ENCODE measurements at regions not wholly inside any gene's neighbourhood (a gene's known extent, or its start where the extent isn't known, plus 50 kb on each side); places are given as distances from the start of the nearest gene placed in this dataset.

- ATAC-seq = no peak
- no peak for TF ChIP-seq RARB (CRISPR knock-in tag; IDR thresholded peaks at IDR 0.05)
Measured at GRCh38 chr9:135401218-135401617, 78.4 kb upstream of the PPP1R26 start.

GRCh38 chr9:135402048-135402738 lies 77.4 kb upstream of the PPP1R26 start:
- TF ChIP-seq ARNTL (CRISPR knock-in tag; IDR thresholded peaks at IDR 0.05; ENCODE audit: borderline replicate concordance, low read depth) (no peak), TCF4 (CRISPR knock-in tag; IDR thresholded peaks at IDR 0.05; ENCODE audit: borderline replicate concordance) (no peak), ZNF8 (CRISPR knock-in tag; IDR thresholded peaks at IDR 0.05) (no peak)
- no peak for ATAC-seq

- TF ChIP-seq ZFP30 (CRISPR knock-in tag; IDR thresholded peaks at IDR 0.05) (no peak), ISL1 (CRISPR knock-in tag; IDR thresholded peaks at IDR 0.05) (no peak), RARB (CRISPR knock-in tag; IDR thresholded peaks at IDR 0.05) (no peak), ZC3H10 (CRISPR knock-in tag; IDR thresholded peaks at IDR 0.05) (no peak), ZNF8 (CRISPR knock-in tag; IDR thresholded peaks at IDR 0.05) (no peak), PPARA (CRISPR knock-in tag; IDR thresholded peaks at IDR 0.05; ENCODE audit: borderline replicate concordance) (no peak), CSRNP3 (CRISPR knock-in tag; IDR thresholded peaks at IDR 0.05) (no peak), ZNF565 (CRISPR knock-in tag; conservative IDR thresholded peaks at IDR 0.05; ENCODE audit: low read depth) (no peak), ZFP3 (CRISPR knock-in tag; IDR thresholded peaks at IDR 0.05) (no peak), CSDC2 (CRISPR knock-in tag; IDR thresholded peaks at IDR 0.05) (no peak), PATZ1 (CRISPR knock-in tag; IDR thresholded peaks at IDR 0.05; ENCODE audit: borderline replicate concordance) (no peak), TOX (CRISPR knock-in tag; IDR thresholded peaks at IDR 0.05; ENCODE audit: borderline replicate concordance) (no peak), ESRRG (CRISPR knock-in tag; IDR thresholded peaks at IDR 0.05) (no peak), CREB5 (CRISPR knock-in tag; IDR thresholded peaks at IDR 0.05; ENCODE audit: low read depth) (no peak)
- no peak for ATAC-seq
Measured at GRCh38 chr9:135402739-135403695, 76.6 kb upstream of the PPP1R26 start.

GRCh38 chr9:135403733-135404450 lies 75.7 kb upstream of the PPP1R26 start:
- ATAC-seq = no peak
- TF ChIP-seq PPARA (CRISPR knock-in tag; IDR thresholded peaks at IDR 0.05; ENCODE audit: borderline replicate concordance) (no peak), PATZ1 (CRISPR knock-in tag; IDR thresholded peaks at IDR 0.05; ENCODE audit: borderline replicate concordance) (no peak), RARB (CRISPR knock-in tag; IDR thresholded peaks at IDR 0.05) (no peak), CSDC2 (CRISPR knock-in tag; IDR thresholded peaks at IDR 0.05) (no peak), TOX (CRISPR knock-in tag; IDR thresholded peaks at IDR 0.05; ENCODE audit: borderline replicate concordance) (no peak), ZFP3 (CRISPR knock-in tag; IDR thresholded peaks at IDR 0.05) (no peak)

All from SK-N-SH treated with all-trans-retinoic acid at 6 μM for 48 hours (cell line).